Omental fat pad (tissue), 3 donors: ENCODE measurements at regions not wholly inside any gene's neighbourhood (a gene's known extent, or its start where the extent isn't known, plus 50 kb on each side); places are given as distances from the start of the nearest gene placed in this dataset.

Experiments used
- ATAC-seq: fragments of 150-250 bp; one replicate; pipeline ENCODE4 v1.9.1; 2016; ENCODE audit warnings: mild to moderate bottlenecking, moderate library complexity; ENCODE audit not compliant: low FRiP score
- DNase-seq: peaks from one replicate; pipeline ENCODE4 v3.0.0-alpha.2; 2019; ENCODE audit warnings: low spot score
- TF ChIP-seq, protein P1 (sequence below), 3 donors: fragments of 450-650 bp; IDR thresholded peaks; one replicate each; pipeline ENCODE4 v1.5.1; 2016 to 2017; ENCODE audit warnings: antibody characterized with exemption in 3 of 3, mild to moderate bottlenecking in 3 of 3, moderate library complexity in 2 of 3

DNA sequence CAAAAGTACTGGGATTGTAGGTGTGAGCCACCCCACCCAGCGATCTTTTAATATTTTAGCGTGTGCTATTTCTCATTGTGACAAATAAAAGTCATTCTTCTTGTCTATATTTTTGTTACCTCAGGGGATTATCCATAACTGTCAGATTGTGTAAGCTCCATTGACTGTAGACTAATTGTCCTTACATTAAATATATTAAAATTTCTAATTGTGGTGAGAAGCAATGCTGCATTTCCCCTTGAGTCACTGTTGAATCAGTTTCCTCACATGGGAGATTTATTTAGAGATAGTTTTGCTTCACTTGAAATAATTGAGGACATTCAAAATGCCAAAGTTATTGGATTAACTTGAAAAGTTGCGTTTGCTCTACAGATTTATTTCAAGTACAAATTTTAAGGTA lies 782.4 kb upstream of the WWC1 start:
- ATAC-seq (no peak), DNase-seq (no peak)
- TF ChIP-seq, protein P1, sequence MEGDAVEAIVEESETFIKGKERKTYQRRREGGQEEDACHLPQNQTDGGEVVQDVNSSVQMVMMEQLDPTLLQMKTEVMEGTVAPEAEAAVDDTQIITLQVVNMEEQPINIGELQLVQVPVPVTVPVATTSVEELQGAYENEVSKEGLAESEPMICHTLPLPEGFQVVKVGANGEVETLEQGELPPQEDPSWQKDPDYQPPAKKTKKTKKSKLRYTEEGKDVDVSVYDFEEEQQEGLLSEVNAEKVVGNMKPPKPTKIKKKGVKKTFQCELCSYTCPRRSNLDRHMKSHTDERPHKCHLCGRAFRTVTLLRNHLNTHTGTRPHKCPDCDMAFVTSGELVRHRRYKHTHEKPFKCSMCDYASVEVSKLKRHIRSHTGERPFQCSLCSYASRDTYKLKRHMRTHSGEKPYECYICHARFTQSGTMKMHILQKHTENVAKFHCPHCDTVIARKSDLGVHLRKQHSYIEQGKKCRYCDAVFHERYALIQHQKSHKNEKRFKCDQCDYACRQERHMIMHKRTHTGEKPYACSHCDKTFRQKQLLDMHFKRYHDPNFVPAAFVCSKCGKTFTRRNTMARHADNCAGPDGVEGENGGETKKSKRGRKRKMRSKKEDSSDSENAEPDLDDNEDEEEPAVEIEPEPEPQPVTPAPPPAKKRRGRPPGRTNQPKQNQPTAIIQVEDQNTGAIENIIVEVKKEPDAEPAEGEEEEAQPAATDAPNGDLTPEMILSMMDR (IDR thresholded peaks at IDR 0.05): no peak

GRCh38 chr5:167511276-167511675 lies 780.2 kb upstream of the WWC1 start:
- DNase-seq (no peak), ATAC-seq (no peak)
- TF ChIP-seq, protein P1 (IDR thresholded peaks at IDR 0.05): no peak

DNA sequence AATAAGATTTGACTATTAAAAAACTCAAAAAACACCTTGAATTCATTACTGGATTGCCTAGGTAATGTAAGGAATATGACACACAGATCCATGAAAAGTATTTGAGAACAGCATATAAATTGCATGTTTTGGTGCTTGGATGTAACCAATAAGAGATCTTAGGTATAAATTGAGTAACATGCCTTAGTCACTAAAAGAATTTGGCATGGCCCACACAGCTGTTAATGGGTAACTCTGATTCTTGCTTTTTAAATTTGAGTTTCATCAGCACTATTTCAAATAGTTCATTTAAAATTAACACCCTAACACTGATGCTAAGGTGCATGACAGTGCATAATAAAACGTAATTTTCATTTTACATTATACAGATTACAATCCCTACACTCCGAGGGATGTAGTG lies 779.3 kb upstream of the WWC1 start:
- TF ChIP-seq, protein P1 (IDR thresholded peaks at IDR 0.05): no peak
- ATAC-seq: no peak
- DNase-seq: no peak

DNA sequence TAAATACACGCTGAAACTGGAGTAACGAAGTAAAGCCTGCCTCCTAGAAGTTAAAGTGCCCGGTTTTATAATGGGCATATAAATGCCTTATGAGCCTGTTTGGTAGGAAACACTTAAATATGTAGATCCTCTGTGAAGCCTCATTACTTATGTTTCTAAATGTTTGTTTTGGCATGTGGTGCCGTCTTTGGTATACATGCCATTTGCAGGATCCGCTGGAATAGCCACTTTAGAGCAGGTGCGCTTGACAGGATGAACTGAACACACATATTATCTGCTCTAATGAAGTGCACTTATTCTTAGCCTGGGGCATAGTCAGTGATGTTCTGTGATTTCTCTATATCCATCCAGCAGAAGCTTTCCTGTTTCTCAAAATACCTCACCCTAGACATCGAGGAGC lies 778.1 kb upstream of the WWC1 start:
- ATAC-seq (no peak), DNase-seq (no peak)
- TF ChIP-seq, protein P1 (IDR thresholded peaks at IDR 0.05): no peak

- ATAC-seq: no peak
- TF ChIP-seq, protein P1 (IDR thresholded peaks at IDR 0.05): no peak
Measured at GRCh38 chr5:167514461-167514860, 777.0 kb upstream of the WWC1 start.

DNA sequence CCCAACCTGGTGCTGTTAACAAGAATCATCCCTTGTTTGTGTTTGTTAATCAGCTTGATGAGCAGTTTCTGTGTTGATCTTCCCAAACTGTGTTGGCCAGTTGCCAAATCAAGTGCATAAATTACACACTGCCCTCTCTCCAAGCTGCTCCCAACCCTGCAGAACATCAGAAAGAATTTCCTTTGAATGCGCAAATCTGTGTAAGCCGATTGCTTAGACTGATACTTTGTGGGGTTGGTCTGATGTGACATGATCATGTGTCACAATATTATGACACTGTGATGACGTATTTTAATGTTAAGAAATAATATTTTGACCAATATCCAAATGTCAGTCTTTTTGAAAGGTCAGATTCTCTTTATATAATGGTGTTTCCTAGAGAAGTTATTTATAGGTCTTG lies 766.4 kb upstream of the WWC1 start:
- TF ChIP-seq, protein P1 (IDR thresholded peaks at IDR 0.05): no peak
- no peak for DNase-seq
- ATAC-seq: no peak

More at GRCh38 chr5:167514461-167514860, 777.0 kb upstream of the WWC1 start:
- no peak for DNase-seq

DNA sequence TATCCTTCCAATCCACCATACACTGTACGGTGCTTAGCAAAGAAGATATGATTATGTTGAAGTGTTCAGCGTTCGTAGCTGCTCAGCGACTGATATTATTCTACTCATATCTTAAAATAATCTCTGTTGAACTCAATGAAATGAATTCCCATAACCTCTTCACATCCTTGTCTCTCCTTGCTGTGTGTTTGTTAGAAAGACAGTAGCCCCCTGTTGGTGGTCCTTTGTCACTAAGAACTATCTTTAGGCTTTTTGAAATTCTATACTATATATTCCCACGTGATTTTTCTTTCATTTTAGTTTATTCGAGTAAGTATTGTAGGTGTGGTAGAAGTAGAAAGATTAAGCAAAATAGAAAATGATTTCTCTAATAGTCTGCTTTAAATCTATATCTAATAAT lies 762.8 kb upstream of the WWC1 start:
- ATAC-seq: no peak
- DNase-seq: no peak
- TF ChIP-seq, protein P1 (IDR thresholded peaks at IDR 0.05): no peak
